ENCODE measurements at regions not wholly inside any gene's neighbourhood (a gene's known extent, or its start where the extent isn't known, plus 50 kb on each side); places are given as distances from the start of the nearest gene placed in this dataset.
"Not testable (repeated sequence)": the region's sequence is repeated elsewhere in the genome, so short reads cannot be mapped to it uniquely, and the experiment has no call there.

GRCh38 chr16:88153516-88153915 lies 202.3 kb downstream of the BANP start:
- not testable (repeated sequence) for TF ChIP-seq CTCF, POLR2AphosphoS5, POLR2A (IDR thresholded peaks at IDR 0.05)

Data from prostate gland (tissue), 2 donors.